ENCODE measurements at regions not wholly inside any gene's neighbourhood (a gene's known extent, or its start where the extent isn't known, plus 50 kb on each side); places are given as distances from the start of the nearest gene placed in this dataset.

- no peaks in the 10 kb centered on the region for H3K36me3 ChIP-seq (ENCODE audit: control insufficient read depth in 4 of 4, insufficient read depth in 3 of 4, low read depth in 1 of 4, low read length in 3 of 4)
- peaks cover 0 to 2% (median under 1%) of the 10 kb centered on the region in 4 donors for H3K27me3 ChIP-seq (ENCODE audit: control insufficient read depth in 4 of 4, insufficient read depth in 4 of 4, low read length in 3 of 4)
- WGBS: 52% methylated on average over 4 of the region's 4 CpGs
- TF ChIP-seq CTCF (IDR thresholded peaks at IDR 0.05; ENCODE audit: low read depth, low read length, missing input control): no peak
- TF ChIP-seq JUND (IDR thresholded peaks at IDR 0.05): no peak
- no peak for TF ChIP-seq RXRA (IDR thresholded peaks at IDR 0.05)
- TF ChIP-seq ATF3 (IDR thresholded peaks at IDR 0.05): no peak
- no peak for TF ChIP-seq NR2F2 (IDR thresholded peaks at IDR 0.05)
- no peak for TF ChIP-seq ZBTB33 (IDR thresholded peaks at IDR 0.05)
- no peak for TF ChIP-seq YY1 (IDR thresholded peaks at IDR 0.05)
- TF ChIP-seq EGR1 (IDR thresholded peaks at IDR 0.05; ENCODE audit: low read depth in 2 of 2): no peak
- TF ChIP-seq HNF4A (conservative IDR thresholded peaks at IDR 0.05): no peak
- no peak for TF ChIP-seq TAF1 (conservative IDR thresholded peaks at IDR 0.05)
- TF ChIP-seq REST (IDR thresholded peaks at IDR 0.05): no peak
- TF ChIP-seq GABPA (IDR thresholded peaks at IDR 0.05 in 1 of 2, conservative IDR thresholded peaks at IDR 0.05 in 1 of 2): no peak
- no peak for TF ChIP-seq RAD21 (IDR thresholded peaks at IDR 0.05)
- DNase-seq (ENCODE audit: low spot score): no peak
- H3K9me3 ChIP-seq (ENCODE audit: control insufficient read depth in 4 of 4, low read length in 3 of 4): peaks cover 0 to 2% (median 0%) of the 10 kb centered on the region in 4 donors
- H3K27ac ChIP-seq (ENCODE audit: low read depth in 1 of 2, low read length in 2 of 2): no peak overlapping the region
- no peak overlapping the region for H3K4me3 ChIP-seq (ENCODE audit: low read depth in 1 of 3, low read length in 3 of 3)
- no peaks in the 10 kb centered on the region for H3K4me1 ChIP-seq (ENCODE audit: control insufficient read depth in 4 of 4, insufficient read depth in 4 of 4, low read length in 3 of 4)
- no peak overlapping the region for H3K9ac ChIP-seq (ENCODE audit: low read depth in 1 of 2, low read length in 2 of 2)
These were observed 199.3 kb upstream of the ISX start for GRCh38 chr22:34866495-34867131.

- DNase-seq (ENCODE audit: low spot score): no peak
- Histone ChIP-seq H3K9ac (ENCODE audit: low read depth in 1 of 2, low read length in 2 of 2) (no peak overlapping the region), H3K36me3 (ENCODE audit: control insufficient read depth in 4 of 4, insufficient read depth in 3 of 4, low read depth in 1 of 4, low read length in 3 of 4) (no peaks in the 10 kb centered on the region), H3K27me3 (ENCODE audit: control insufficient read depth in 4 of 4, insufficient read depth in 4 of 4, low read length in 3 of 4) (peaks cover 0 to 3% (median under 1%) of the 10 kb centered on the region in 4 donors), H3K4me3 (ENCODE audit: low read depth in 1 of 3, low read length in 3 of 3) (no peak overlapping the region), H3K27ac (ENCODE audit: low read depth in 1 of 2, low read length in 2 of 2) (no peak overlapping the region), H3K4me1 (ENCODE audit: control insufficient read depth in 4 of 4, insufficient read depth in 4 of 4, low read length in 3 of 4) (no peaks in the 10 kb centered on the region), H3K9me3 (ENCODE audit: control insufficient read depth in 4 of 4, low read length in 3 of 4) (peaks cover 0 to 2% (median 0%) of the 10 kb centered on the region in 4 donors)
- WGBS: 56% methylated on average over 1 of the region's 1 CpG
- TF ChIP-seq CTCF (IDR thresholded peaks at IDR 0.05; ENCODE audit: low read depth, low read length, missing input control): no peak
- TF ChIP-seq ZBTB33 (IDR thresholded peaks at IDR 0.05): no peak
- no peak for TF ChIP-seq FOXA1 (IDR thresholded peaks at IDR 0.05)
- TF ChIP-seq EGR1 (IDR thresholded peaks at IDR 0.05; ENCODE audit: low read depth in 2 of 2): no peak
- no peak for TF ChIP-seq RAD21 (IDR thresholded peaks at IDR 0.05)
- no peak for TF ChIP-seq GABPA (IDR thresholded peaks at IDR 0.05 in 1 of 2, conservative IDR thresholded peaks at IDR 0.05 in 1 of 2)
These were observed 188.5 kb upstream of the ISX start for GRCh38 chr22:34877506-34877905.
